Cardiac fibroblast (primary cell): ENCODE measurements at regions not wholly inside any gene's neighbourhood (a gene's known extent, or its start where the extent isn't known, plus 50 kb on each side); places are given as distances from the start of the nearest gene placed in this dataset.
"Not testable (repeated sequence)": the region's sequence is repeated elsewhere in the genome, so short reads cannot be mapped to it uniquely, and the experiment has no call there.

Experiments used
- DNase-seq, 2 donors: peaks; one replicate each; pipeline versions ENCODE4 v3.0.0 to v3.0.0-alpha.2; 2010; ENCODE audit warnings: low read depth in 2 of 2
- H3K4me3 ChIP-seq, 2 donors: replicated peaks in 1 of 2; 1 replicate in 1 of 2; 2 replicates in 1 of 2; pipeline ENCODE4 v1.5.1; 2011; ENCODE audit warnings: low read depth in 2 of 2, low read length in 2 of 2, mild to moderate bottlenecking in 2 of 2, moderate library complexity in 1 of 2
- CTCF ChIP-seq: IDR thresholded peaks from one replicate; pipeline ENCODE4 v1.5.1; 2011; ENCODE audit warnings: low read depth, mild to moderate bottlenecking, low read length, inconsistent platforms

- no peak for TF ChIP-seq CTCF
- H3K4me3 ChIP-seq = no peak overlapping the region
- peak; percentile 13 to 51 for DNase-seq
Measured at GRCh38 chr22:25452116-25452700, 112.3 kb upstream of the GRK3 start.

GRCh38 chr22:25453058-25453457, 111.4 kb upstream of the GRK3 start:
- no peak overlapping the region for H3K4me3 ChIP-seq
- TF ChIP-seq CTCF = no peak
- DNase-seq = no peak

- H3K4me3 ChIP-seq = no peak overlapping the region
- DNase-seq = no peak
- no peak for TF ChIP-seq CTCF
Measured at GRCh38 chr22:25453557-25453956, 110.9 kb upstream of the GRK3 start.

- not testable (repeated sequence) for H3K4me3 ChIP-seq, DNase-seq
Measured at GRCh38 chr22:25456300-25457043, 108.0 kb upstream of the GRK3 start.

GRCh38 chr22:25458631-25459030, 105.8 kb upstream of the GRK3 start:
- not testable (repeated sequence) for H3K4me3 ChIP-seq, DNase-seq

- H3K4me3 ChIP-seq, DNase-seq: not testable (repeated sequence)
Measured at GRCh38 chr22:25460682-25461081, 103.8 kb upstream of the GRK3 start.

GRCh38 chr22:25461301-25461700, 103.2 kb upstream of the GRK3 start:
- no peak overlapping the region for H3K4me3 ChIP-seq
- no peak for TF ChIP-seq CTCF
- DNase-seq = no peak

GRCh38 chr22:25462474-25463346, 101.8 kb upstream of the GRK3 start:
- TF ChIP-seq CTCF = peak; percentile 99

GRCh38 chr22:25463347-25463628, 101.2 kb upstream of the GRK3 start:
- not testable (repeated sequence) for H3K4me3 ChIP-seq

More at GRCh38 chr22:25462474-25463346, 101.8 kb upstream of the GRK3 start:
- not testable (repeated sequence) for H3K4me3 ChIP-seq
- DNase-seq = peak; percentile 78 to 79

GRCh38 chr22:25464326-25464725, 100.1 kb upstream of the GRK3 start:
- not testable (repeated sequence) for DNase-seq, H3K4me3 ChIP-seq

More at GRCh38 chr22:25463347-25463628, 101.2 kb upstream of the GRK3 start:
- DNase-seq = not testable (repeated sequence)
